GM18511 (cell line): ENCODE measurements at regions not wholly inside any gene's neighbourhood (a gene's known extent, or its start where the extent isn't known, plus 50 kb on each side); places are given as distances from the start of the nearest gene placed in this dataset.
"Not testable (repeated sequence)": the region's sequence is repeated elsewhere in the genome, so short reads cannot be mapped to it uniquely, and the experiment has no call there.

Experiments
- ATAC-seq: cut with Tn5 transposase; IDR thresholded peaks from one replicate; pipeline ENCODE4 v1.9.1; 2021; ENCODE audit warnings: mild to moderate bottlenecking, moderate library complexity; ENCODE audit not compliant: unreplicated experiment

- no peak for ATAC-seq
Observed at GRCh38 chr10:28387140-28387539, 84.3 kb upstream of the MPP7 start.

GRCh38 chr10:28391283-28391682 is 88.4 kb upstream of the MPP7 start:
- no peak for ATAC-seq

- ATAC-seq: peak; percentile 92
Observed at GRCh38 chr10:28393956-28394568, 91.2 kb upstream of the MPP7 start.

GRCh38 chr10:28396331-28396730 is 93.5 kb upstream of the MPP7 start:
- no peak for ATAC-seq

- ATAC-seq: no peak
Observed at GRCh38 chr10:28397229-28397628, 94.4 kb upstream of the MPP7 start.

- no peak for ATAC-seq
Observed at GRCh38 chr10:28400176-28400575, 97.3 kb upstream of the MPP7 start.

GRCh38 chr10:28400681-28401080 is 97.8 kb upstream of the MPP7 start:
- ATAC-seq: no peak

- not testable (repeated sequence) for ATAC-seq
Observed at GRCh38 chr10:28402611-28403073, 99.8 kb upstream of the MPP7 start.

- ATAC-seq: no peak
Observed at GRCh38 chr10:28403090-28403489, 100.2 kb upstream of the MPP7 start.

- ATAC-seq: no peak
Observed at GRCh38 chr10:28408237-28408777, 105.4 kb upstream of the MPP7 start.

- ATAC-seq: no peak
Observed at GRCh38 chr10:28410420-28411135, 107.7 kb upstream of the MPP7 start.

- ATAC-seq: no peak
Observed at GRCh38 chr10:28411136-28411460, 108.2 kb upstream of the MPP7 start.

- ATAC-seq: no peak
Observed at GRCh38 chr10:28411648-28412047, 108.8 kb upstream of the MPP7 start.

GRCh38 chr10:28418069-28418468 is 114.8 kb upstream of the WAC start:
- no peak for ATAC-seq

- no peak for ATAC-seq
Observed at GRCh38 chr10:28425422-28425821, 107.5 kb upstream of the WAC start.

- no peak for ATAC-seq
Observed at GRCh38 chr10:28426392-28427159, 106.3 kb upstream of the WAC start.

- no peak for ATAC-seq
Observed at GRCh38 chr10:28427376-28427775, 105.5 kb upstream of the WAC start.

GRCh38 chr10:28429045-28429444 is 103.9 kb upstream of the WAC start:
- no peak for ATAC-seq

- no peak for ATAC-seq
Observed at GRCh38 chr10:28429573-28430216, 103.2 kb upstream of the WAC start.

- ATAC-seq: no peak
Observed at GRCh38 chr10:28431139-28431538, 101.8 kb upstream of the WAC start.

- peak; percentile 78 for ATAC-seq
Observed at GRCh38 chr10:28432210-28432676, 100.7 kb upstream of the WAC start.
